ENCODE measurements at regions not wholly inside any gene's neighbourhood (a gene's known extent, or its start where the extent isn't known, plus 50 kb on each side); places are given as distances from the start of the nearest gene placed in this dataset.

DNA sequence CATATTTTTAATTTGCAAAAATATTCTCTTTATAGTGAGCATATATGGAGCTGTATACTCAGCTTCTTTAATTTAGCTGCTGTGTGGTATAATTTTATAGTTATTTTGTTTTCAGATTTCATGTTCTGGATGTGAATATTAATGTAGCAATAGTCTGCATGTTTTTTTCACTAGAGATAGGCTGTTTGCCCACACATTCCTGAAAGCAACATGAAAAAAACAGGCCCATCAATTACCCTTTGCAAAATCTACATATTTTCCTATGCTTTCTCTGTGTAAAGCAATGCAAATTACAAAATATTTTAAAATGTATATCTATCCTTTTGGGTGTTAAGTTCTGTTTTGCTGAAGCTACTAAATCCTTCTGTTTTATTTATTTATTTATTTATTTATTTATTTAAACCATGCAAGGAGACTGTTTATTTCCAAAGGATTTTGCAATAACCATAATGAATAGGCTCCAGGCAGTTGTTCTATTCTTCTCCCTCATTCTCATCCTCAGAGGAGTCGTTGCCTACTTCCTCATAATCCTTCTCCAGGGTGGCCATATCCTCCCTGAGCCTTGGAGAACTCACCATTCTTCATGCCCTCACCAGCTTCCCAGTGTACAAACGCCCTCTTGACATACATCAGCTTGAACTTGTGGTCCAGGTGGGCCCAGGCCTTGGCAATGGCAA, 277.1 kb downstream of the ANKRD50 start:
- Histone ChIP-seq H3K27ac (no peak overlapping the region), H3K27me3 (no peaks in the 10 kb centered on the region), H3K4me3 (no peak overlapping the region), H3K4me1 (no peaks in the 10 kb centered on the region), H3K9me3 (no peaks in the 10 kb centered on the region), H3K36me3 (no peaks in the 10 kb centered on the region)
- no peak for DNase-seq
- no peak for TF ChIP-seq POLR2A (IDR thresholded peaks at IDR 0.05)
- TF ChIP-seq, protein P1, sequence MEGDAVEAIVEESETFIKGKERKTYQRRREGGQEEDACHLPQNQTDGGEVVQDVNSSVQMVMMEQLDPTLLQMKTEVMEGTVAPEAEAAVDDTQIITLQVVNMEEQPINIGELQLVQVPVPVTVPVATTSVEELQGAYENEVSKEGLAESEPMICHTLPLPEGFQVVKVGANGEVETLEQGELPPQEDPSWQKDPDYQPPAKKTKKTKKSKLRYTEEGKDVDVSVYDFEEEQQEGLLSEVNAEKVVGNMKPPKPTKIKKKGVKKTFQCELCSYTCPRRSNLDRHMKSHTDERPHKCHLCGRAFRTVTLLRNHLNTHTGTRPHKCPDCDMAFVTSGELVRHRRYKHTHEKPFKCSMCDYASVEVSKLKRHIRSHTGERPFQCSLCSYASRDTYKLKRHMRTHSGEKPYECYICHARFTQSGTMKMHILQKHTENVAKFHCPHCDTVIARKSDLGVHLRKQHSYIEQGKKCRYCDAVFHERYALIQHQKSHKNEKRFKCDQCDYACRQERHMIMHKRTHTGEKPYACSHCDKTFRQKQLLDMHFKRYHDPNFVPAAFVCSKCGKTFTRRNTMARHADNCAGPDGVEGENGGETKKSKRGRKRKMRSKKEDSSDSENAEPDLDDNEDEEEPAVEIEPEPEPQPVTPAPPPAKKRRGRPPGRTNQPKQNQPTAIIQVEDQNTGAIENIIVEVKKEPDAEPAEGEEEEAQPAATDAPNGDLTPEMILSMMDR (IDR thresholded peaks at IDR 0.05) = no peak

DNA sequence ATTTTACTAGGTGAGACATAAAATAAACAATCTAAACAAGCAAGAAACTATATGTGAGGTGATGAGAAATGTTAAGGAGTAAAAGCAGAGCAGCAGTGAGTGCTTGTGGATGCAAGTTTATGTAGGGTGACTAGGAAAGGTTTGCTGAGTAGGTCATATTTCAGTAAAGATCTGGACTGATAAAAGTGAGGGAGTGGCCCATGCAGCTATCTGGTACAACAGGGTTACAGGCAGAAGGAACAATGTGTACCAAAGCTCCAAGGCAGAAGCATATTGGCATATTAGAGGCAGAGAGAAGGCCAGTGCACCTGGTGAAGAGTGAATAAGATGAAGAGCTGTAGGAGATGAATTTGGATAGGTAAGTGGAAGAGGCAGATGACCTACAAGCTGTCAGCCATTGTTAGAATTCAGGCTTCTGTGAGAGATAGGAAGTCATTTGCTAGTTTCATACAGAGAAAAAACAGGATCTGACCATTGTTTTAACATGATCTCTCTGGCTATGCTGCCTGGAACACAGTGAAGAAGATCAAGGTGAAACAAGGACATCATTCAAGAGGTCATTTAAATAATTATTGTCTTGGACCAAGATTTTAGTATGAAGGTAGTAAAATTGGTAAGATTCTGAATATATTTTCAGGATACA, 274.6 kb downstream of the ANKRD50 start:
- Histone ChIP-seq H3K4me3 (no peak overlapping the region), H3K9me3 (no peaks in the 10 kb centered on the region), H3K27ac (peak overlapping the region in 1 of 4 donors; percentile 55), H3K27me3 (no peaks in the 10 kb centered on the region), H3K4me1 (no peaks in the 10 kb centered on the region), H3K36me3 (no peaks in the 10 kb centered on the region)
- DNase-seq = peak in 1 of 3 donors; percentile 51
- no peak for TF ChIP-seq POLR2A (IDR thresholded peaks at IDR 0.05)
- TF ChIP-seq, protein P1 (IDR thresholded peaks at IDR 0.05) = no peak

DNA sequence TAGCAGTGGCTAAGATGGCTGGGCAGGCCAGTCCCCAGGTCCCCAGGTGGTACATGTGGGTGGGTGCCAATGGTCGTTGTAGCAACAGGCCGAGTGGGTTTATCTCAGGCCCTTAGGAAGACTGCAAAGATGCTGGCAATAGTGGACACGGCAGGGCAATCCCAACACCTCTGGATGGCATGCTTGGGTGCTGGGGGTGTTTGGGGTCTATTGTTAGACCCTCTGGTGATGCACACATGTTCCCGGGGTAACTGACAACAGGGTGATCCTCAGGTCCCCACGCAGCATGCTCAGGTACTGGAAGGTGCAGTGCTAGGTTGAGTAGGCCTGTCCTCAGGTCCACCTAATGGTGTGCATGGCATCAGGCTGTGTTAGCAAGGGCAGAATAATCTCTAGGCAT, 267.5 kb downstream of the ANKRD50 start:
- peaks cover 0 to 11% (median 0%) of the 10 kb centered on the region in 4 donors for H3K9me3 ChIP-seq
- H3K36me3 ChIP-seq = no peaks in the 10 kb centered on the region
- TF ChIP-seq, protein P1 (IDR thresholded peaks at IDR 0.05) = no peak
- TF ChIP-seq POLR2A (IDR thresholded peaks at IDR 0.05) = no peak
- no peak overlapping the region for H3K27ac ChIP-seq
- H3K4me1 ChIP-seq = no peaks in the 10 kb centered on the region
- no peak for DNase-seq
- no peaks in the 10 kb centered on the region for H3K27me3 ChIP-seq
- no peak overlapping the region for H3K4me3 ChIP-seq

DNA sequence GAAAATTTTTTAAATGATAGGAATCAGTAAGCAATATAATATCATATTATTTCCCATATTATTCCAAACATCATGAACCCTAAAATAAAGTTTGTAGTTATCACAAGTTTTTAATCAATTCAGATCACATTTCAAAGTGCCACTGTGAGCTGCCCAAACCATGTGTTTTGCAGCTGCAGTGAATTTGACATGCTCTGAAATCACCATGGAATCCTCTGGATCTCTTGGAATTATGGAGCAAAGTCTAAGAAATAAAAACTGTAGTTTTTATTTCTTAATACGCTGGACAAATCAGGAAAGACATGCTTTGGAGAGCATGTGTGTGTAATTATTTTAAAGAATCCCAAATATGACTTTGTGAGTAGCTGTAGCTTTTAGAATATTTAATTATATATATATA, 262.7 kb downstream of the ANKRD50 start:
- no peaks in the 10 kb centered on the region for H3K36me3 ChIP-seq
- no peaks in the 10 kb centered on the region for H3K27me3 ChIP-seq
- H3K4me3 ChIP-seq = no peak overlapping the region
- H3K4me1 ChIP-seq = no peaks in the 10 kb centered on the region
- DNase-seq = no peak
- TF ChIP-seq, protein P1 (IDR thresholded peaks at IDR 0.05) = no peak
- TF ChIP-seq POLR2A (IDR thresholded peaks at IDR 0.05) = no peak
- no peak overlapping the region for H3K27ac ChIP-seq
- H3K9me3 ChIP-seq = peaks cover 0 to 8% (median 0%) of the 10 kb centered on the region in 4 donors

DNA sequence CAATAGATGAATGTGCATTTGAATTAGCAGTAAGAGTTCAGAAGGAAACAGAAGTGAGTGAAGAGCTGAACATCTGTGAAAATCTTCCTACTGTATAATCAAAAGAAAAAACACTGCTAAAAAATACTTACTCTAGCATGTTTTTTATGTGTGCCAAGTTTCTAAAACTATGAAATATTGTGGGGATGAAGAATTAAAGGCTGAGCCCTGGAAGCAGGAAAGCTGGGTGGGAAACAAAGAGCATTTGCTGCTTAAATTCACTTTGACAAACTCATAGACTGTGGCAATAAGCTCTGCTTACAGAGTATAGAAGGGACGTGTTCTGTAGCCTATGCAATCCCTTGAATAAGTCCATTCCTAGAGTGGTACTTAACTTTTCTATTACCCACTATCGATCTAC, 261.7 kb downstream of the ANKRD50 start:
- no peak for DNase-seq
- H3K27me3 ChIP-seq = no peaks in the 10 kb centered on the region
- peaks cover 0 to 4% (median 0%) of the 10 kb centered on the region in 4 donors for H3K9me3 ChIP-seq
- H3K4me3 ChIP-seq = no peak overlapping the region
- no peaks in the 10 kb centered on the region for H3K4me1 ChIP-seq
- no peaks in the 10 kb centered on the region for H3K36me3 ChIP-seq
- no peak overlapping the region for H3K27ac ChIP-seq
- TF ChIP-seq POLR2A (IDR thresholded peaks at IDR 0.05) = no peak
- TF ChIP-seq, protein P1 (IDR thresholded peaks at IDR 0.05) = no peak
